Karpas-422 (cell line): ENCODE measurements at regions not wholly inside any gene's neighbourhood (a gene's known extent, or its start where the extent isn't known, plus 50 kb on each side); places are given as distances from the start of the nearest gene placed in this dataset.

Experiments used
- DNase-seq: peaks from one replicate; pipeline ENCODE4 v3.0.0-alpha.2; 2015
- H2AFZ ChIP-seq: fragments of 200-600 bp; sonication (generic); 2 replicates; pipeline ENCODE4 v1.6.1; 2014; ENCODE audit warnings: antibody characterized with exemption, low read length, mixed read lengths
- H3K27ac ChIP-seq: fragments of 200-600 bp; sonication (generic); 2 replicates; pipeline ENCODE4 v1.5.1; 2014; ENCODE audit warnings: mild to moderate bottlenecking, low read length, moderate library complexity
- H3K27me3 ChIP-seq: fragments of 200-600 bp; sonication (generic); 2 replicates; pipeline ENCODE4 v1.6.1; 2014; ENCODE audit warnings: low read length, mixed read lengths
- H3K36me3 ChIP-seq: fragments of 200-600 bp; sonication (generic); 2 replicates; pipeline ENCODE4 v1.6.1; 2014; ENCODE audit warnings: low read length, mixed read lengths; ENCODE audit not compliant: insufficient read depth
- H3K4me1 ChIP-seq: fragments of 200-600 bp; sonication (generic); 2 replicates; pipeline ENCODE4 v1.6.1; 2014; ENCODE audit warnings: mild to moderate bottlenecking, low read length, mixed read lengths
- H3K4me2 ChIP-seq: fragments of 200-600 bp; sonication (generic); 2 replicates; pipeline ENCODE4 v1.6.1; 2014; ENCODE audit warnings: low read length, low read depth, mild to moderate bottlenecking; ENCODE audit not compliant: poor library complexity, severe bottlenecking
- H3K4me3 ChIP-seq: fragments of 200-600 bp; sonication (generic); 2 replicates; pipeline ENCODE4 v1.5.1; 2014; ENCODE audit warnings: mild to moderate bottlenecking, antibody characterized with exemption, low read length, mixed read lengths
- H3K79me2 ChIP-seq: fragments of 200-600 bp; sonication (generic); 2 replicates; pipeline ENCODE4 v1.6.1; 2014; ENCODE audit warnings: mild to moderate bottlenecking, low read length, mixed read lengths
- H3K9ac ChIP-seq: fragments of 200-600 bp; sonication (generic); 2 replicates; pipeline ENCODE4 v1.6.0; 2014; ENCODE audit warnings: low read length
- H3K9me2 ChIP-seq: fragments of 200-600 bp; sonication (generic), shearing (Covaris generic); replicated peaks from 2 replicates; pipeline ENCODE4 v1.6.0; 2014; ENCODE audit warnings: mild to moderate bottlenecking, low read length, moderate library complexity; ENCODE audit not compliant: insufficient read depth
- H3K9me3 ChIP-seq: fragments of 300-700, 200-600 bp; sonication (generic); 2 replicates; pipeline ENCODE4 v1.6.1; 2014; ENCODE audit warnings: low read length, mixed read lengths
- H4K20me1 ChIP-seq: fragments of 200-600 bp; sonication (generic); 2 replicates; pipeline ENCODE4 v1.6.1; 2014; ENCODE audit warnings: mild to moderate bottlenecking, antibody characterized with exemption, low read length, low read depth; ENCODE audit not compliant: insufficient read depth

- H2AFZ ChIP-seq: no peak overlapping the region
- no peaks in the 10 kb centered on the region for H3K27me3 ChIP-seq
- 0 out of 2 replicates have a peak, but pooled peaks cover 4% of the 10 kb centered on the region for H3K9me2 ChIP-seq
- peak; percentile 57 for DNase-seq
- H3K27ac ChIP-seq: no peak overlapping the region
- no peak overlapping the region for H3K4me2 ChIP-seq
- H3K36me3 ChIP-seq: no peaks in the 10 kb centered on the region
- H3K4me1 ChIP-seq: no peaks in the 10 kb centered on the region
- no peak overlapping the region for H3K4me3 ChIP-seq
- no peaks in the 10 kb centered on the region for H3K79me2 ChIP-seq
- H4K20me1 ChIP-seq: no peaks in the 10 kb centered on the region
- H3K9me3 ChIP-seq: no peaks in the 10 kb centered on the region
- H3K9ac ChIP-seq: no peak overlapping the region
Measured at GRCh38 chr3:40763807-40764206, 239.0 kb downstream of the ZNF621 start.

- no peak overlapping the region for H3K9ac ChIP-seq
- no peak overlapping the region for H3K4me3 ChIP-seq
- H3K9me3 ChIP-seq: no peaks in the 10 kb centered on the region
- no peak overlapping the region for H3K4me2 ChIP-seq
- H3K4me1 ChIP-seq: no peaks in the 10 kb centered on the region
- H4K20me1 ChIP-seq: no peaks in the 10 kb centered on the region
- no peak overlapping the region for H3K27ac ChIP-seq
- H3K27me3 ChIP-seq: no peaks in the 10 kb centered on the region
- H3K9me2 ChIP-seq: 0 out of 2 replicates have a peak, but pooled peaks cover 4% of the 10 kb centered on the region
- no peak for DNase-seq
- no peaks in the 10 kb centered on the region for H3K36me3 ChIP-seq
- H2AFZ ChIP-seq: no peak overlapping the region
- no peaks in the 10 kb centered on the region for H3K79me2 ChIP-seq
Measured at GRCh38 chr3:40764747-40765146, 240.0 kb downstream of the ZNF621 start.

DNA sequence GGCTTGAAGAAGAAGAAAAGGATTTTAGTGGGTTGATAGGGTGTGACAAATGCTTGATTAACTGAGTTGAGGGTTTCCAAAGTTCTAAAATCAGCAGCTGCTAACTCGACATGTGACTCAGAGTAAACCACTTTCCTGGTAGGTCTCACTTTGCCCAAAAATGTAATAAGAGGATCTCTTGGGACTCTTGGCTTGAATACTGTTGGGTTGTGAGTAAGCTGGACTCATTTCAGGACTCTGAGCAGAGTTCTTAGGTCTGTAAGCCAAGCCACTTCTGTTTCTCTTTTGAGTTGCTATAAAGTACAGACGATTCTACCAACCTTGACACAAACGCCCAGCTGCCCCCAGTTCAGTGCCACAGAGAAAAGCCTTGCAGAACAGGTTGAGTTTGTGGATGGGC lies 241.1 kb downstream of the ZNF621 start:
- Histone ChIP-seq H3K9ac (no peak overlapping the region), H3K4me1 (no peaks in the 10 kb centered on the region), H3K27ac (no peak overlapping the region), H3K9me3 (no peaks in the 10 kb centered on the region), H3K79me2 (no peaks in the 10 kb centered on the region), H2AFZ (no peak overlapping the region), H3K36me3 (no peaks in the 10 kb centered on the region), H3K27me3 (no peaks in the 10 kb centered on the region), H3K4me2 (no peak overlapping the region), H3K9me2 (no peaks in the 10 kb centered on the region), H4K20me1 (no peaks in the 10 kb centered on the region), H3K4me3 (no peak overlapping the region)
- DNase-seq: no peak

DNA sequence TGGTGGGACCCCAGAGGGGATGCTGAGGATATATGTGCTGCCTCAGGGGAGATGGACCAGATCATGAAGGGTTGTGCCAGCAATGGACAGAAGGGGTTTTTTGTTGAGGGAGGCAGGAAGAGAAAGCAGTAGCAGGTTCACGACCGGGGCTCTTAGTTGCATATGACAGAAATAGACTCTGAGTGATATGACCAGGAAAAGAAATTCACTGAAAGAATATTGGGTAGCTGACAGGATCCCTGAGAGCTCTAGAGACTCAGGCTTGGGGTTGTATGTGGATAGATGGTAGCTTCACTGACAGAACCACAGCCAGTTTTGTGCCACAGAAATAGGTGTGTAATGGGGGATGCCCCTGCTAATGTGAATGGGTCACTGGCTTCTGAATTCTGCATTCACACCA lies 241.6 kb downstream of the ZNF621 start:
- H3K4me2 ChIP-seq: no peak overlapping the region
- no peak overlapping the region for H2AFZ ChIP-seq
- H3K9ac ChIP-seq: no peak overlapping the region
- H3K36me3 ChIP-seq: no peaks in the 10 kb centered on the region
- no peaks in the 10 kb centered on the region for H3K79me2 ChIP-seq
- no peak overlapping the region for H3K4me3 ChIP-seq
- no peaks in the 10 kb centered on the region for H3K4me1 ChIP-seq
- H3K9me2 ChIP-seq: no peaks in the 10 kb centered on the region
- no peaks in the 10 kb centered on the region for H3K27me3 ChIP-seq
- no peaks in the 10 kb centered on the region for H3K9me3 ChIP-seq
- no peak overlapping the region for H3K27ac ChIP-seq
- H4K20me1 ChIP-seq: no peaks in the 10 kb centered on the region
- DNase-seq: no peak

- Histone ChIP-seq H3K27ac (no peak overlapping the region), H3K4me1 (no peaks in the 10 kb centered on the region), H3K4me3 (no peak overlapping the region), H3K36me3 (no peaks in the 10 kb centered on the region), H2AFZ (no peak overlapping the region), H3K79me2 (no peaks in the 10 kb centered on the region), H3K9me2 (no peaks in the 10 kb centered on the region), H4K20me1 (no peaks in the 10 kb centered on the region), H3K27me3 (no peaks in the 10 kb centered on the region), H3K4me2 (no peak overlapping the region), H3K9me3 (no peaks in the 10 kb centered on the region), H3K9ac (no peak overlapping the region)
- no peak for DNase-seq
Measured at GRCh38 chr3:40768046-40768445, 243.3 kb downstream of the ZNF621 start.

DNA sequence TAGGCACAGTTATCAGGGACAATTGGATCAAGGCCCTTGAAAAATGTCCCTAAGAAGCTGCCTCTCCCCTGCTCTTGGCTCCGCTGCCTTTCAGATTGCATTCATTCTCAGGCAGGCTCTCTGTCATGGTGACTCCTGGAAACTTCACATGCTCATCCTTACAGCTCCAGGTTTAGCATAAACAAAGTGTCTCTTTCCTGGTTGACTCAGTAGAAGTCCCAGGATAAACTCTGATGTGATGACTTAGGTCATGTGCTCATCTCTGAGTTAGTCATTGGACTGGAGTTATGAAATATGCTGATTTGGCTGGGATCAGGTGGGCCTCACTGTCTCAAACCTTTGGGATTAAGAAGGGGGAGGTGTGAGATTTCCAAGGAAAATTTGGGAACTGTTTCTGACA lies 243.8 kb downstream of the ZNF621 start:
- no peak for DNase-seq
- H4K20me1 ChIP-seq: no peaks in the 10 kb centered on the region
- H3K9me2 ChIP-seq: no peaks in the 10 kb centered on the region
- H3K4me2 ChIP-seq: no peak overlapping the region
- no peaks in the 10 kb centered on the region for H3K9me3 ChIP-seq
- H3K9ac ChIP-seq: no peak overlapping the region
- no peaks in the 10 kb centered on the region for H3K36me3 ChIP-seq
- no peaks in the 10 kb centered on the region for H3K27me3 ChIP-seq
- H3K4me1 ChIP-seq: no peaks in the 10 kb centered on the region
- H2AFZ ChIP-seq: no peak overlapping the region
- H3K4me3 ChIP-seq: no peak overlapping the region
- no peak overlapping the region for H3K27ac ChIP-seq
- no peaks in the 10 kb centered on the region for H3K79me2 ChIP-seq

GRCh38 chr3:40770061-40770460 lies 245.3 kb downstream of the ZNF621 start:
- no peak overlapping the region for H3K9ac ChIP-seq
- H2AFZ ChIP-seq: no peak overlapping the region
- no peaks in the 10 kb centered on the region for H3K9me3 ChIP-seq
- DNase-seq: no peak
- H3K36me3 ChIP-seq: no peaks in the 10 kb centered on the region
- H3K79me2 ChIP-seq: no peaks in the 10 kb centered on the region
- H3K27me3 ChIP-seq: no peaks in the 10 kb centered on the region
- no peaks in the 10 kb centered on the region for H3K4me1 ChIP-seq
- no peak overlapping the region for H3K4me2 ChIP-seq
- H3K9me2 ChIP-seq: no peaks in the 10 kb centered on the region
- no peak overlapping the region for H3K4me3 ChIP-seq
- no peak overlapping the region for H3K27ac ChIP-seq
- no peaks in the 10 kb centered on the region for H4K20me1 ChIP-seq

- Histone ChIP-seq H3K27ac (no peak overlapping the region), H3K79me2 (no peaks in the 10 kb centered on the region), H4K20me1 (no peaks in the 10 kb centered on the region), H3K9me2 (no peaks in the 10 kb centered on the region), H3K4me3 (no peak overlapping the region), H3K4me2 (no peak overlapping the region), H3K36me3 (no peaks in the 10 kb centered on the region), H2AFZ (no peak overlapping the region), H3K4me1 (no peaks in the 10 kb centered on the region), H3K27me3 (no peaks in the 10 kb centered on the region), H3K9me3 (no peaks in the 10 kb centered on the region), H3K9ac (no peak overlapping the region)
- DNase-seq: no peak
Measured at GRCh38 chr3:40771112-40771511, 246.4 kb downstream of the ZNF621 start.

DNA sequence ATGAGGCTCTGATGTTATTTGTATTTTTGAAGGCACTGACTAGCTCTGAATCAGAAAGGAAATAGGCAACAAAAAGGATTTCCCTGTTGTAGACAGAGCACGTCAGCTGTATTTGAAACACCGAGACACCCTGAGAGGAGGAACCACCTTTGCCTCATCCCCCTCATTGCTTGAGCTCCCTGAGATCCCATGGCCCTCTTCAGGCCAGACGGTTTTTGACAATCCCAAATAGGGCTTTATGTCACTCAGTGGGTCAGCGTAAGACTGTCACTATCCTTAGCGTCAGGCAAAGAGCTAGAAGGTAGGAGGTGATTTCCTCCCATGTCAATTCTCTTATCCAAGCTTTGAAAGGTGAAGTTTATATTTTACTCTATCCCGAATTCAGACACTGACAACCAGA lies 254.3 kb downstream of the ZNF621 start:
- no peak for DNase-seq

More for the DNA sequence above, 254.3 kb downstream of the ZNF621 start:
- Histone ChIP-seq H3K4me1 (no peaks in the 10 kb centered on the region), H3K4me2 (no peak overlapping the region), H3K27me3 (no peaks in the 10 kb centered on the region), H3K36me3 (no peaks in the 10 kb centered on the region), H2AFZ (no peak overlapping the region), H3K4me3 (no peak overlapping the region), H3K79me2 (no peaks in the 10 kb centered on the region), H3K9me3 (no peaks in the 10 kb centered on the region), H3K27ac (no peak overlapping the region), H4K20me1 (no peaks in the 10 kb centered on the region), H3K9me2 (no peaks in the 10 kb centered on the region), H3K9ac (no peak overlapping the region)
